Type B pancreatic cell (in vitro differentiated cells): ENCODE measurements at regions not wholly inside any gene's neighbourhood (a gene's known extent, or its start where the extent isn't known, plus 50 kb on each side); places are given as distances from the start of the nearest gene placed in this dataset.
"Not testable (repeated sequence)": the region's sequence is repeated elsewhere in the genome, so short reads cannot be mapped to it uniquely, and the experiment has no call there.

ENCODE experiments used
- DNase-seq: peaks from one replicate; pipeline ENCODE4 v3.0.0; 2021; ENCODE audit warnings: mixed read lengths; ENCODE audit not compliant: unreplicated experiment; ENCODE audit errors: extremely low spot score
- H3K27ac Mint-ChIP-seq: 2 replicates; pipeline ENCODE4 v1.8.0; 2021; ENCODE audit warnings: mild to moderate bottlenecking, mixed read lengths
- H3K27me3 Mint-ChIP-seq: 2 replicates; pipeline ENCODE4 v1.8.0; 2021; ENCODE audit warnings: mixed read lengths
- H3K36me3 Mint-ChIP-seq: 2 replicates; pipeline ENCODE4 v1.8.0; 2021; ENCODE audit warnings: mixed read lengths
- H3K4me1 Mint-ChIP-seq: one replicate; pipeline ENCODE4 v1.8.0; 2021; ENCODE audit warnings: mixed read lengths; ENCODE audit not compliant: unreplicated experiment
- H3K4me3 Mint-ChIP-seq: 2 replicates; pipeline ENCODE4 v1.8.0; 2021; ENCODE audit warnings: mild to moderate bottlenecking, mixed read lengths
- H3K9me3 Mint-ChIP-seq: 2 replicates; pipeline ENCODE4 v1.8.0; 2021; ENCODE audit warnings: mixed read lengths
- TF ChIP-seq, protein P1 (sequence below): fragments of 200-600 bp; sonication (generic); conservative IDR thresholded peaks from 2 replicates; pipeline ENCODE4 v1.5.0; 2021; ENCODE audit warnings: antibody characterized with exemption, mild to moderate bottlenecking

- no peaks in the 10 kb centered on the region for H3K36me3 Mint-ChIP-seq
- no peak overlapping the region for H3K4me3 Mint-ChIP-seq
- no peaks in the 10 kb centered on the region for H3K9me3 Mint-ChIP-seq
- TF ChIP-seq, protein P1, sequence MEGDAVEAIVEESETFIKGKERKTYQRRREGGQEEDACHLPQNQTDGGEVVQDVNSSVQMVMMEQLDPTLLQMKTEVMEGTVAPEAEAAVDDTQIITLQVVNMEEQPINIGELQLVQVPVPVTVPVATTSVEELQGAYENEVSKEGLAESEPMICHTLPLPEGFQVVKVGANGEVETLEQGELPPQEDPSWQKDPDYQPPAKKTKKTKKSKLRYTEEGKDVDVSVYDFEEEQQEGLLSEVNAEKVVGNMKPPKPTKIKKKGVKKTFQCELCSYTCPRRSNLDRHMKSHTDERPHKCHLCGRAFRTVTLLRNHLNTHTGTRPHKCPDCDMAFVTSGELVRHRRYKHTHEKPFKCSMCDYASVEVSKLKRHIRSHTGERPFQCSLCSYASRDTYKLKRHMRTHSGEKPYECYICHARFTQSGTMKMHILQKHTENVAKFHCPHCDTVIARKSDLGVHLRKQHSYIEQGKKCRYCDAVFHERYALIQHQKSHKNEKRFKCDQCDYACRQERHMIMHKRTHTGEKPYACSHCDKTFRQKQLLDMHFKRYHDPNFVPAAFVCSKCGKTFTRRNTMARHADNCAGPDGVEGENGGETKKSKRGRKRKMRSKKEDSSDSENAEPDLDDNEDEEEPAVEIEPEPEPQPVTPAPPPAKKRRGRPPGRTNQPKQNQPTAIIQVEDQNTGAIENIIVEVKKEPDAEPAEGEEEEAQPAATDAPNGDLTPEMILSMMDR = no peak
- DNase-seq = no peak
- no peaks in the 10 kb centered on the region for H3K27me3 Mint-ChIP-seq
- no peaks in the 10 kb centered on the region for H3K4me1 Mint-ChIP-seq
- H3K27ac Mint-ChIP-seq = no peak overlapping the region
Observed at GRCh38 chr7:91397096-91397495, 132.9 kb downstream of the FZD1 start.

- no peak for DNase-seq
- peak overlapping the region; percentile 19 for H3K4me3 Mint-ChIP-seq
- TF ChIP-seq, protein P1 = no peak
- no peaks in the 10 kb centered on the region for H3K9me3 Mint-ChIP-seq
- no peaks in the 10 kb centered on the region for H3K27me3 Mint-ChIP-seq
- H3K36me3 Mint-ChIP-seq = no peaks in the 10 kb centered on the region
- no peak overlapping the region for H3K27ac Mint-ChIP-seq
- H3K4me1 Mint-ChIP-seq = no peaks in the 10 kb centered on the region
Observed at GRCh38 chr7:91397612-91398011, 133.4 kb downstream of the FZD1 start.

- TF ChIP-seq, protein P1 = no peak
- Mint-ChIP-seq H3K36me3 (no peaks in the 10 kb centered on the region), H3K27me3 (no peaks in the 10 kb centered on the region), H3K4me1 (no peaks in the 10 kb centered on the region), H3K4me3 (no peak overlapping the region), H3K9me3 (no peaks in the 10 kb centered on the region), H3K27ac (no peak overlapping the region)
- DNase-seq = no peak
Observed at GRCh38 chr7:91398341-91398740, 134.1 kb downstream of the FZD1 start.

DNA sequence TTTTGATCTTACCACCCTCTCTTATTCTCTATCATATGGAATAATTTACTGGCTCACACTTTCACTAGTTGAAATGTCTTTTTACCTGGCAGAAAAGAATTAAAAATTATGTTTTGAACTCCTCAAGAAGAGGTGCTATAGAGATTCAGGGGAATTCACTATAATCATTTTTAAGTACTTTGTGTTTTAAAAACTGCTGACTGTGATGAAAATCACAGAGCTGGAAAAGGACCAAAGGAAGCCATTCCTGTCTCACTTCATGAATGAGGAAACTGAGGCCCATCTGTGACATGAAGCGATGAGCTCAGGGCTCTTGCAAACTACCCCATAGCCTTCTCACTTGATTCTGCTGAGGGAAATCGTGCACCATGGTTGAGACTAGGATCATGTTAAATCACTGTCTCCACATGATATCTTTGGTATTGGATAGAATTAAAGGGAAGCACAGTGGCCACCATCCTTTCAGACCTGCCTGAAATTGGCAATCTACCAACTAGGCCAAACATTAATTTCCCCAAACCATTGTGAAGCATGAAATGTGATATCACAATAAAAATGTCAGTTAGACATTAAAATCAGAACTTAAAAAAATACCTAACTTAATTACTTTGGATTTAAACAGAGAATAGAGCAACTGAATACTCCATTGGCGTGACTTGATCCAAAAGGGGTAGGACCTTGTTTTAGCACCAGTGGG is 141.0 kb downstream of the FZD1 start:
- Mint-ChIP-seq H3K36me3 (no peaks in the 10 kb centered on the region), H3K4me3 (no peak overlapping the region), H3K27me3 (no peaks in the 10 kb centered on the region), H3K27ac (no peak overlapping the region), H3K9me3 (no peaks in the 10 kb centered on the region), H3K4me1 (no peaks in the 10 kb centered on the region)
- TF ChIP-seq, protein P1 = no peak
- no peak for DNase-seq

DNA sequence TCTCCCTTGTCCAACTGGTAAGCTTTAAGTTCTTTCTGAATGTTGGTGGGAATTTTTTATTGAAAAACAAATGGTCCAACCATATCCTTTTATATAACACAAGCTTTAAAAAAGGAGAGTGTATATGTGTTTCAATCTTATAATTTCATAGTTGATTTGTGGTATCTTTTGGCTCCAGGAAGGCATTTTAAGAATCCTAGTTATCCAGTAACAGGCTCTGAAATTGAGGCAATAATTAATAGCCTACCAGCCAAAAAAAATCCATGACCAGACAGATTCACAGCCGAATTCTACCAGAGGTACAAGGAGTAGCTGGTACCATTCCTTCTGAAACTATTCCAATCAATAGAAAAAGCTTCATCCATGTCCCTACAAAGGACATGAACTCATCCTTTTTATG is 141.6 kb downstream of the FZD1 start:
- H3K4me1 Mint-ChIP-seq, H3K9me3 Mint-ChIP-seq, H3K36me3 Mint-ChIP-seq, DNase-seq, H3K27ac Mint-ChIP-seq, H3K27me3 Mint-ChIP-seq, H3K4me3 Mint-ChIP-seq: not testable (repeated sequence)

- Mint-ChIP-seq H3K4me1 (no peaks in the 10 kb centered on the region), H3K9me3 (no peaks in the 10 kb centered on the region), H3K27ac (no peak overlapping the region), H3K4me3 (no peak overlapping the region), H3K27me3 (no peaks in the 10 kb centered on the region), H3K36me3 (no peaks in the 10 kb centered on the region)
- DNase-seq = no peak
- TF ChIP-seq, protein P1 = no peak
Observed at GRCh38 chr7:91407942-91408341, 143.7 kb downstream of the FZD1 start.
